D721Med (cell line): ENCODE measurements at regions not wholly inside any gene's neighbourhood (a gene's known extent, or its start where the extent isn't known, plus 50 kb on each side); places are given as distances from the start of the nearest gene placed in this dataset.

ENCODE experiments used
- DNase-seq: peaks from one replicate; pipeline ENCODE4 v3.0.0; 2011; ENCODE audit warnings: low spot score; ENCODE audit not compliant: insufficient read length
- FAIRE-seq: peaks from 2 replicates; lab custom pipeline; 2011; peaks lifted over from hg19 to GRCh38; lab: Jason Lieb, UNC
- CTCF ChIP-seq: IDR thresholded peaks from 2 replicates; pipeline ENCODE4 v1.5.1; 2012; ENCODE audit warnings: mild to moderate bottlenecking, control low read depth; ENCODE audit not compliant: insufficient read depth; ENCODE audit errors: missing control alignments

- no peak for DNase-seq
- TF ChIP-seq CTCF, result no peak
- FAIRE-seq, result no peak
Observed at GRCh38 chr3:67781871-67782270, 127.5 kb upstream of the SUCLG2 start.

- TF ChIP-seq CTCF, result no peak
- no peak for DNase-seq
- FAIRE-seq, result no peak
Observed at GRCh38 chr3:67781218-67781617, 126.8 kb upstream of the SUCLG2 start.

GRCh38 chr3:67774676-67775075 lies 120.3 kb upstream of the SUCLG2 start:
- no peak for FAIRE-seq
- TF ChIP-seq CTCF, result no peak

GRCh38 chr3:67765575-67765974 lies 111.2 kb upstream of the SUCLG2 start:
- FAIRE-seq (no peak), DNase-seq (no peak)
- TF ChIP-seq CTCF, result no peak

More at GRCh38 chr3:67774676-67775075, 120.3 kb upstream of the SUCLG2 start:
- DNase-seq, result no peak

GRCh38 chr3:67745296-67745695 lies 90.9 kb upstream of the SUCLG2 start:
- DNase-seq (no peak), FAIRE-seq (no peak)
- TF ChIP-seq CTCF, result no peak

GRCh38 chr3:67744699-67745098 lies 90.3 kb upstream of the SUCLG2 start:
- no peak for TF ChIP-seq CTCF
- no peak for FAIRE-seq
- DNase-seq, result no peak

GRCh38 chr3:67739851-67740250 lies 85.4 kb upstream of the SUCLG2 start:
- no peak for DNase-seq
- no peak for TF ChIP-seq CTCF
- no peak for FAIRE-seq
